Fibroblast of gingiva (primary cell): ENCODE measurements at regions not wholly inside any gene's neighbourhood (a gene's known extent, or its start where the extent isn't known, plus 50 kb on each side); places are given as distances from the start of the nearest gene placed in this dataset.
A peak's percentile ranks its signal among the peaks of the same experiment; 100 is the strongest.
"Not testable (repeated sequence)": the region's sequence is repeated elsewhere in the genome, so short reads cannot be mapped to it uniquely, and the experiment has no call there.

Source experiments
- DNase-seq: peaks from one replicate; pipeline ENCODE4 v3.0.0-alpha.2; 2011; ENCODE audit warnings: low read depth

GRCh38 chrX:55981603-55982002, 250.6 kb upstream of the KLF8 start:
- no peak for DNase-seq

DNA sequence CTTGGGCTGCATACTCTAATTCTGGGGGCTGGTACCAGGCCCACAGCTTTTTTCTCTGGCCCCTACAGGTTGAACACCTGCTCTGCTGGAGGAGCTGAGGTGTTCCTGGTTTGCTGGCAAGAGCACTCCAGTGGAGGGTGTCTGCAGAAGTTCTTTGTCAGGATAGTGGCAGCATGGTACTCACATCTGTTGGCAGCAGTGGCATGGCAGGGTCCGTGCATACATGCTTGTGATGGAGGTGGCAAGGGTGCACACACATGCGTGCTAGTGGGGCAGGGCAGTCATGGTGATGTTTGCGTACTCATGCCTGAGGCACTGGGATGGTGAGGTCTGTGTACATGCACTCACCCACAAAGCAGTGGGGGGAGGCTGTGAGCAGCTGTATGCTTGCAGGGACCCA, 235.5 kb upstream of the KLF8 start:
- no peak for DNase-seq

DNA sequence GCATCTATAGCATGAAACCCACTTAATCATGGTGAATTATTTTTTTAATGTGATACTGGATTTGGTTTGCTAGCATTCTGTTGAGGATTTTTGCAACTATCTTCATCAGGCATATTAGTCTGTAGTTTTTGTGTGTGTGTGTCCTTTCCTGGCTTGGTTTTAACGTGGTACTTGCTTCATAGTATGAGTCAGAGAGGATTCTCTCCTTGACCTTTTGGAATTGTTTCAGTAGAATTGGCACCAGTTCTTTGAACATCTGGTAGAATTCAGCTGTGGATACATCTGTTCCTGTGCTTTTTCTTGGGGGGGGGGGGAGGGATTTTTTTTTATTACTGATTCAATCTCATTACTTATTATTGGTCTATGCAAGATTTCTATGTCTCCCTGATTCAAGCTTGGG, 232.0 kb upstream of the KLF8 start:
- DNase-seq, result peak; percentile 5

- no peak for DNase-seq
Measured at GRCh38 chrX:56000729-56001128, 231.4 kb upstream of the KLF8 start.

DNA sequence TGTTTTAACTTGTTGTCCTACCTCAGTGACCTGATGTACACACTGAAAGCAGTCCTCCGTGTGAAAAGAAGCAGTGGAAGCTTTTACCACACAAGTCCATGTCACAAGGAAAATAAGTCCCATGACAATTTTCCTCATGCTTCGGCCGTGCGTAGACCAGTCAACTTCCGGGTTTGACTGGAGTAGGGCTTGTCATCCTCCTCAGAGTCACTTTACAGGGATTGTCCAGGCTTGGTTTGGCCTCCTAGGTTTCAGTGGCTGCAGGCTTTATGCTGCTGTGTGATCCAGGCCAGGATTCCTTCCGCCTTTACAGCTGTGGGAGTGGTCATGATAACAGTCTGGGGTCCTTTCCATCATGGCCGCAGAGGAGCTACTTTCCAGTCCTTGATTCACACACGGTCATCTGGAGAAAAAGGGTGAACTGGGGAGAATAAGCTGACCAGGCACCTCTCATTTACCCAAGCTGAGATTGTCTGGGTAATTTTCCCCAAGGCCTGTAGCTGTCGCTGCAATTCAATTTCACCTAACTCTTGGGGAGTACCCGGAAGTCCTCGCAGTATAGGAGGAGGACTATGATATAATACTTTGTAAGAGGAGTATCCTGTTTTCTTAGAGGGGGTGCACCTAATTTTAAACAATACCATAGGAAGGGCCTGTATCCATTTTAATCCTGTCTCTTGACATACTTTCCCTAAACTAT, 206.1 kb upstream of the KLF8 start:
- no peak for DNase-seq

GRCh38 chrX:56026815-56027214, 205.3 kb upstream of the KLF8 start:
- no peak for DNase-seq

DNA sequence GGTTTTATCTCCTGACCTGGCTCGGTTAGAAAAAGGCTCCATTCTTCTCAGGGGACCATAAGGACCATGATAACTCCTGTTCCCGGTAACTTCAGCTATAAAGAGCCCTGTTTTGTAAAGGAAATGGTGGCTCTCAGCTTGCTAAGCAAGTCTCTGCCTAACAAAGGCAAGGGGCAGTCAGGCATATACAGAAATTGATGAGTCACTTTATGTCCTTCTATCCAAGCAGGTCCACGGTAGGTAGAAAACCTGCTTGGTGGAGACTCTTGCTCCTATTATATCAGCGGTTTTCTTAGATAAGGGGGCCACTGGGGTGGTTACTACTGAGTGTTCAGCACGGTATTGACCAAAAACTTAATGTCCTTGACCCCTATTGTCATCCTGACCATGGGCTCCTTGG, 203.0 kb upstream of the KLF8 start:
- DNase-seq, result no peak

DNA sequence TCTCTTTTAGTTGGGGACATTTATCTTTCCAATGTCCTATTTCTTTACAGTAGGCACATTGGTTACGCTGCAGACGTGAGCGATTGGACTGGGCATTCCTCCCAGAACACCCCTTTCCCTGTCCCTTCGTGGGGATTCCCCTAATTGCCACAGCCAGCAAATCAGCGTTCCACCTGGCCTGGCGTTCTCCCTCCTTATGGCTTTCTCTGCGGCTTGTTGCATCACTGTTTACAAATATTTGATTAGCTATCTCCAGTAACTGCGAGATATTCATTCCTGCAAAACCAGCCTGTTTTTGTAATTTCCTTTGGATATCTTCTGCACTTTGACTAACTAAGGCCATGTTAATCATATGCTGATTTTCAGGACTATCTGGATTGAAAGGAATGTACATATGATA, 202.5 kb upstream of the KLF8 start:
- DNase-seq, result no peak

DNA sequence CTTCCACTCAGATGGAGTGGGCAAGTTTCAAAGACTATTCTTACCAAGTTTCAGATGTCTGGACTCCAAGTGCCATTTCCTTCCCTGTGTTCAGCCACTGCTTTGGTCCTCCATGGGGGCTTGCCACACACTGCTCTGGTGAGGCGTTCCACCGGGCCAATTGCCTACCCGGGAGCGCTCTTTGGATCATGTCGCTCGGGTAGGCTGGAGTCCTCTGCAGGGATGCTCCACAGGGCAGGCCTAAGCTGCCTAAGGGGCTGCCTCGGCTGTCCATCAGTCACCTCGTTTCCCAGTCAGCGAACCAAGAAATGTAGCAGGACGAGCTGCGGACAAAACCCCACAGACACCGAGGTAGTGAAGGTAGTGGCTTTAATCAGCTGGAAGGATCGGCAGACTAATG, 200.7 kb upstream of the KLF8 start:
- no peak for DNase-seq

- DNase-seq, result no peak
Measured at GRCh38 chrX:56033495-56034180, 198.5 kb upstream of the KLF8 start.

- not testable (repeated sequence) for DNase-seq
Measured at GRCh38 chrX:56052673-56053330, 179.4 kb upstream of the KLF8 start.

DNA sequence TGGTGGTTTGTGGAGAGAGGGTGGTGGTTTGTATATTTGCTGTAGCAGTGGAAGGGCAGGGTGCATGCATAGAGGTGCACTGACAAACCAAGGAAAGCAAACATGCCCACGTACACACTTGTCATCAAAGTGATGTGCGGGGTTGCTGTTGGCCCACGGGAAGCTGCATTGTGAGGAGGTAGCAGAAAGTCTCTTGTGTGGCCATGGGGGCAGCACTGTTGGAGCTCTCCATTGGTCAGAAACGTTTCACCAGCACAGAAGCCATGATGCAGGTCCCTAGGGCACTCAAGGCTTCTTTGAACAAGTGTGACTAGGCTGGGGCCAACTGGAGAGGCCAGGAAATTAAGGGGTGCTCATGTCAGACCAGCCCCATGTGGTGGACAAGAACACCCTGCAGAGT, 174.8 kb upstream of the KLF8 start:
- DNase-seq, result no peak

- no peak for DNase-seq
Measured at GRCh38 chrX:56066016-56066415, 166.1 kb upstream of the KLF8 start.

GRCh38 chrX:56068274-56068758, 163.8 kb upstream of the KLF8 start:
- DNase-seq, result no peak

DNA sequence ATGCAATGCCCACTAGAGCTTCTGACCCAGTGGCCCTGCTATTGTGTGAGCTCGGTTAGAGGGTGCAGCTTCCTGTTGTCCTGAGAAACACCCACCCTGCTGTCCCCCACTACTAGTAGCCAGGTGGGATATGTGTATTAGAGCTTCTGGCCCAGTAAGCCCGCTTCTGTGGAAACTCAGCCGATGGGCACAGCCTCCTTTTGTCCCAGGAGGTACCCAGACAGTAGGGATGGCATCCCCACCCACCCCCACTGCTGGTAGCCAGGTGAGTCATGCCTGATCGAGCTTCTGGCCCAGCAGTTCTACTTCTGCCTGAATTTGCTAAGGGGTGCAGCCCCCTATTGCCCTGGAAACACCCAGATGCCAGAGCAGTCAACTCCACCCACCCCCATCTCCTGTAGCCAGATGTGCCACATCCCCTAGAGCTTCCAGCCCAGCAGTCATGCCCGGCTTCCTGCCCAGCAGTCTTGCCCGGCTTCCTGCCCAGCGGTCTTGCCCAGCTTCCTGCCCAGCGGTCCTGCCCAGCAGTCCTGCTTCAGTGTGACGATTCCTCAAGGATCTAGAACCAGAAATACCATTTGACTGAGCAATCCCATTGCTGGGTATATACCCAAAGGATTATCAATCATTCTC, 162.7 kb upstream of the KLF8 start:
- no peak for DNase-seq

- DNase-seq, result no peak
Measured at GRCh38 chrX:56089376-56089775, 142.8 kb upstream of the KLF8 start.

- DNase-seq, result no peak
Measured at GRCh38 chrX:56099271-56099670, 132.9 kb upstream of the KLF8 start.

- no peak for DNase-seq
Measured at GRCh38 chrX:56107320-56107719, 124.8 kb upstream of the KLF8 start.

GRCh38 chrX:56113785-56114436, 118.2 kb upstream of the KLF8 start:
- DNase-seq, result no peak

DNA sequence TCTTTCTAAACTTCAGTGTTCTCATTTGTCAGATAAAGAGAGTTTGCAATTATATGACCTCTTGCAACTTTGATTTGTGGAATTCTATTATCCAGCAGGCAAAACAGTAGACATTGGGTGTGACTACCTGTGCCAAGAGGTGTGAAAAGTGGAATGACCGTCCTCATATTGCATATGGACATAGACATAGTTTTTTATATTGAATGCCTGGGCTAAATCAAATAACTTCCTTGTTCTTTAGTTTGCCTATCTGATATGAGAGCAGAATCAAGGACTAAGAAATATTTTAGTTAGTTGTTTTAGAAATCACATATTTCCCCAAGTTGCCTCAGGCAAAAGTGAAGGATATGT, 117.7 kb upstream of the KLF8 start:
- DNase-seq, result no peak

DNA sequence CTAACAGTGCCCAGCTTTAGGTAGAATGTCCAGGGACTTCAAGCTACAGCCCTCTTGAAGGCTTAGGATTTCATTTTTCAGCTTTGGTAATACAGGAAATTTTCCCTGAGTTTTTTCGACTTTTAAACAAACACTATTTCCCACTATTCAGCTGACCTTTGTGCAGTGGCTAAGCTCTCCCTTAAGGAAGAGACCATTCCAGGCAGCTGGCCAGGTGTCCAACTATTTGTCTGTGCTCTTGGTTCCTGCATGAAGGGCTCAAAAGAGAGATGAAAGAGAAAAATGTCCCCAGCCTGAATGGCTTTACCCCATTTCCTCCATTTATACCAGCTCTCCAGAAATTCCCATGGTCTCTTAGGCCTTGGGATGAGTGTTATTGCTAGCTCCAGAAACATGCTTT, 111.9 kb upstream of the KLF8 start:
- no peak for DNase-seq

DNA sequence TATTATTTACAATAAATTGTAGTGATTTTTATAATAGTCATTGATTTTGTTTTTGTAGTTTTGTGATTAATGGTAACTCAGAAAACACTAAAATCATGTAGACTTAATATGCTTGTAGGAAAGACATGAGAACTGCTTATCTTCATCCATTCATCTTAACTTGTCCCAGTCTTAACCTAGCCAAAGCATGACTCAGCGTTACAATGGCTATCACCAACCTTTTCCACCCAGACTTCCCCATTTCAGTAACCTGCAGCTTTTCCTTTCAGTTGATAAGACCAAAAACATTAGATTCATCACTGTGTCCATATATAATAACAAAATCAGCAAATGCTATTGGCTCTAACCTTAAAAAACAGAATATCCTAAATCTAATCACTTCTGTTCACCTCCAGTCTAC, 106.2 kb upstream of the KLF8 start:
- no peak for DNase-seq
